A172 (cell line): ENCODE measurements at regions not wholly inside any gene's neighbourhood (a gene's known extent, or its start where the extent isn't known, plus 50 kb on each side); places are given as distances from the start of the nearest gene placed in this dataset.
"Not testable (repeated sequence)": the region's sequence is repeated elsewhere in the genome, so short reads cannot be mapped to it uniquely, and the experiment has no call there.

ENCODE experiments used
- DNase-seq: peaks from one replicate; pipeline ENCODE4 v3.0.0-alpha.2; 2015; ENCODE audit warnings: low spot score

DNA sequence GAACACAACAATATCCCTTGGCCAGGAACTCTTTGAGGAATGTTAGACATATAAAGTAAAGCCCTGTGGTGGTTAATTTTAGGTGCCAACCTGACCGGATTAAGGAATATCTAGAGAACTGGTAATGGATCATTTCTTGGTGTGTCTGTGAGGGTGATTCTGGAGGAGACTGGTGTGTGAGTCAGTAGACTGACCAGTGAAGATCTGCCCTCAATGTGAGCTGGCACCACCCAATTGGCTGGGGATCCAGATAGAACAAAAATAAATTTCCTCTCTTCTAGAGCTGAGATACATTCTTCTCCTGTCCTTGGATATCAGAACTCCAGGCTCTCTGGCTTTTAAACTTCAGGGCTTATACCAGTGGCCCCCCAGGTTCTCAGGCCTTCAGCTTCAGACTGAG is 56.2 kb upstream of the TNPO1 start:
- peak; percentile 45 for DNase-seq

DNA sequence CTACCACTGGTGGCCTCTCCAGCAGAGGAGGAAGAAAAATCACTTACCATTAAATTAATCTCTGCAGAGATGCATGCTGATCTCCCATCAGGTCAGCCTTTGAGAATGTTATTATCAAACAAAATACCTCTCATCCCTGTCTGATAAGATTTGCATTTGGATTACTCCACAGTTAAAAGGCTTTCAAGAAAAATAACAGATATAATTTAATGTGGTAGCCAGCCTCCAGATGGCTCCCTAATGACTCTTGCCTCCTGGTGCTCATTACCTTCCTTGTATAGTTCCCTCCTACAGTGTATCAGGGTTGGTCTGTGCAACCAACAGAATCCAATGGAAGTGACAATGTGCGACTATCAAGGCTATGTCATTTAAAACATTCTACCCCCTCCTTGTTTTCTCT is 63.6 kb upstream of the TNPO1 start:
- no peak for DNase-seq

DNA sequence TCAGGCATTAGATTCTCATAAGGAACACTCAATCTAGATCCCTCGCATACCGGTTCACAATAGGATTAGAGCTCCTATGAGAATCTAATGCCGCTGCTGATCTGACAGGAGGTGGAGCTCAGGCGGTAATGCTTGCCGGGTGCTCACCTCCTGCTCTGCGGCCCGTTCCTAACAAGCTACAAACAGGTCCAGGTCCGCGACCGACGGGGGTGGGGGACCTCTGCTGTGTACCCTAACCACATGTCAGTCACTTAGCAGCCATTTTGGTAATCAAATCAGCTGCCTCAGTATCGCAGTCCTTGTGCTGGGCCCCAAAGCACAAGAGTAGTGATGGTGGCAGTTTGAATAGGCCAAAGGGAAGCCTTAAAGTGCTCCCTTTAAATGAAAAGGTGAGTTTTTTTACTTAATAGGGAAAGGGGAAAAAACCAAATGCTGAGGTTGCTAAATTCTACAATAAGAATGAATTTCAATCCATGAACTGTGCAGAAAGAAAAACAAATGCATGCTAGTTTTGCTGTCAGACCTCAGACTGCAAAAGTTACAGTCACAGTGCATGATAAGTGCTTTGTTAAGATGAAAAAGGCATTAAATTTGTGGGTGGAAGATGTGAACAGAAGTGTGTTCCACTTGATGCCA is 67.0 kb upstream of the TNPO1 start:
- no peak for DNase-seq

DNA sequence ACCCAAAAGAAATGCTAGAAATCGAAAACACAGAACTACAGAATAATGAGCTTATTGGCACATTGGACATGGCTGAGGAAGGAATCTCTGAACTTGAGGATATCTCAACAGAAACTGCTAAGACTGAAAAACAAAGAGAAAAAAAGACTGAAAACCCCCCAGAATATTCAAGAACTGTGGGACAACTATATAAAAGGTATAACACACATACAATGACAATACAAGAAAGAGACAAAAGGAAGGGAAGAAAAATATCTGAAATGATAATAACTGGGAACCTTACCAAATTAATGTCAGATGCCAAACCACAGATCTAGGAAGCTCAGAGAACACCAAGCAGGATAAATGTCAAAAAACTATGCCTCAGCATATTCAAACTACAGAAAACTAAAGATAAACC is 68.6 kb upstream of the TNPO1 start:
- no peak for DNase-seq

DNA sequence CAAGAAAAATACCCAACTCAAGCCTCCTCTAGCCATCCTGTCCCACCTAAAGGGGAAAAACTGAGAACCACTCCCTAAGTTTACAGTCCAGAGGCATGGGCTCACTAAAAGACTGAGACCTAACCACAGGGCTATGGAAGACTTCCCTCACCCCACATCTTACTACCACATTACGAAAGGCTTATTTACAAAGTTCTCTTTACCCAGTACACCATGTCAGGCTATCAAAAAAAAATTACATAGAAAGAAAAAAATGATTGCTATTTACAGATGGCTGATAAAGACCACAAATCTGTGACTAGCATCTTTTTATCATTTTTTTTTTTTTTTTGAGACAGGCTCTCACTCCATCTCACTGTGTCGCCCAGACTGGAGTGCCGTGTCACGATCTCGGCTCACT is 69.7 kb upstream of the TNPO1 start:
- DNase-seq: no peak

DNA sequence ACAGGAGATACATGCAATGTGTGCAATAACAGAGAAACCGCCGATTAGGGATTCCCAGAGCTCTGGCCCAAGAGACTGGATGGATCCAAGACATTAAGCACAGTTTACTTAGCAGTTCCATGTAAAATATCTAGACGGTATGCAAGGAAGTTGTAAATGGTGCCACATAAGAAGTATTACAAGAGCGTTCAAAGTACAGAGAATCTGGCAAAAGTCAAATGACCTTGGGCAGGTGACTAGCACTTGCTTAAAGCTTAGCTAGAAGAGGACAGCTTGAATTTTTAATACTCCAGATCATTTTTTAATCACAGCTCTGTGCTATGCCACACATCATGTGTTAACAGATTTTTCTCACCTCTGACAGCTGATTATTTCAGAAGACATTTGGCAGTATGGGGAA is 72.3 kb upstream of the TNPO1 start:
- DNase-seq: no peak

DNA sequence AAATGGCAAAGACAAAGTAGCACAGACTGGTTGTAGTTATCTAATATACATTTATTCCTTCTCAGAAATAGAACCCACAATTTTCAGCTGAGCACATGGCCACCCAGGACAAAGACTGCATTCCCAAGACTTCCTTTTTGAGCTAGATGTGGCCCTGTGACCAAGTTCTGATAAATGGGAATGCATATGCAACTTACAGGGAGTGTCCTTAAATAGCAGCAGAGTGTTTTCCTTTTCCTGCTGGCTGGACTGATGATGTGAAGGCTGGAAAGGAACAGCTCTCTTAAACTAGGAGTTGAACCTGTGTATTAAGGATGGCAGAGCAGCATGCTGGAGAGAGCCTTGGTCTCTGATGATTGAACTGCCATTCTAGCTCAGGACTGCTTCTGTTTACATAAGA is 74.7 kb upstream of the TNPO1 start:
- no peak for DNase-seq

DNA sequence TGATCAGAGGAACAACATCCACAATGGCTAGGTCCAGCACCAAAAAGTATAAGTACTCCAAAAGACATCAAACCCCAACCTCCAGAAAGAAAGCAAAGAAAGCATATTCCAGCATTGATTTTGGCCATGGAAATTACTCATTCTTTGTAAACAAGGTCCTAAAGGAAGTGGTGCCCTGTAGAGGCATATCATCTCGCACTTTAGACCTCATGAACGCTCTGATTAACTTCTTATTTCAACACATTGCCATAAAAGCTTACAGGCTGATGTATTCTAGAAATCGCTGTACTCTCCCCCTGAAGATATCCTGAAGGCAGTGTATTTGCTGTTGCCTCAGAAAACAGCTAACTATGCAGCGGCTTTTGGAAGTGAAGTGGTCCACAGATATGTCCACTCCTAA is 82.7 kb upstream of the TNPO1 start:
- no peak for DNase-seq

DNA sequence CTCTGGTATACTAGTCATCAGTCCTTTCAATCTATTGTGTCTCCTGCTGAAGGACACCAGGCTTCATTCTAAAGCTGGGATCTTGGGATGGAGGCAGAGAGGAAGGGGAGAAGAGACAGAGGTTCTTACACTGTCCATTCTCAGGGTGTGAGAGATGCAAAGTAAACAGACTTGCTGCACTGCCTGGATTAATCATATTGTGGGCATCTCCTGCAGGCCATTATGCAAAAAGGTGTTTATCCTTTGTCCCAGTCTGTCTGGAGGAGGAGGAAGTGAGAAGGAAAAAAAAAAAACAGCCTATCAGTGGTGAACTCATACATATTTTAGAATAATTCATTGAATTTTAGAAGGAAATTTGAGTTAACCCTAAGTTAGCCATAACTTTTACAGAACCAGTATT is 92.9 kb upstream of the TNPO1 start:
- no peak for DNase-seq

DNA sequence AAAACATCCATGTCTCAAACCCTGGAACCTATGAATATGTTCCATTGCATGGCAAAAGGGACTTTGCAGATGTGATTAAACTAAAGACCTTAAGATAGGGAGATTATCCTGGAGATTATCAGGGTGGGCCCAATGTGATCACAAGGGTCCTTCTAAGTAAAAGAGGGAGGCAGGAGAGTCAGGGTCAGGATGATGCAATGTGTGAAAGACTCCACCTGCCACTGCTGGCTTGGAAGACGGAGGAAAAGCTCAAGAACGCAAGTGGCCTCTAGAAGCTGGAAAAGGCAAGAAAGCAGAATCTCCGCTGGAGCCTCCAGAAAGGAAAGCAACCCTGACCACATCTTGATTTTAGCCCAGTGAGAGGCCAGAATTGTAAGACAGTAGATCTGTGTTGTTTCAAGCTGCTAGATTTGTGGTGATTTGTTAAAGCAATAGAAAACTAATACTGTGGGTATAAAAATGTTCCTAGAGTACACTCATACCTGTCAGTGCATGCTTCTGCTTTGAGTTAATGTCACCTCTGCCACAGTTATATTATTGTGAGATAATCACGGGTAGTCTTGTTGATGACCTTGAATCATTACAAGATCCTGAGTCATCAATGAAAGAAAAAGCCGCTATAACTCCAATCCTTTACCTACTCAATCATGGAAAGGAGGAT is 93.5 kb upstream of the TNPO1 start:
- no peak for DNase-seq

DNA sequence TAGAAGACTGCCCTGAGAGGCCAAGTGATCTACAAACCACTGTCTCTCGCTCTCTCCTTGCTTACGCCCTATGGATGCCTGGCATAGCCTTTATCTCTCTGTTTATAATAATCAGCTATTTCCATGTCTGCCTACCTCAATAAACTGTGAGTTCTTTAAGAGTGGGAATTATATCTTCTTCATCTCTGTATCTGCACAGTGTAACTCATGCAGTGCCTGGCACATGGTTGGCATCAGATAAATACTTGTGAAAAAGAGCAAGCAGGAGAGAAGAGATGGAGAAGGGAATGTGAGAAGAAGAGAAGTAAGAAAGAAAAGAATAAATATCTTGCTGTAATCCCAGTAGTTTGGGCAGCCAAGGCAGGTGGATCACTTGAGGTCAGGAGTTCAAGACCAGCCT is 94.6 kb upstream of the TNPO1 start:
- DNase-seq: no peak

DNA sequence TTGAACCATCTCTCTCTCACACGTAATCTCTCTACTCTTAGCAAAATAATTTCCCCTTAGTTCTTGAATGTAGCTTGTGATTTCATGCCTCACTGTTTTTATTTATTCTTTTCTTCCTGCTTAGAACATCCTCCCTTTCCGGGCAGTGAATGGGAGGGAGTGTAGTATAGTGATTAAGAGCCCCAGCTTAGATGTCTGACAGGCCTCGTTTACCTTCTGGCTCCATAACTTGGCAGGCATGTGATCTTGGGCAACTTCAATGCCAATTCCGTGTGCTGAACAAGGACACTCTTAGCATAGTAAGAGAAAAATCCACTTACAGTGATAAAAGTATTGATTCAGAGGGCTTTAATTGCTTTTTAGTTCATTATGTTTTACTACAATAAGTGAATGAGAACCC is 96.3 kb upstream of the TNPO1 start:
- DNase-seq: no peak

DNA sequence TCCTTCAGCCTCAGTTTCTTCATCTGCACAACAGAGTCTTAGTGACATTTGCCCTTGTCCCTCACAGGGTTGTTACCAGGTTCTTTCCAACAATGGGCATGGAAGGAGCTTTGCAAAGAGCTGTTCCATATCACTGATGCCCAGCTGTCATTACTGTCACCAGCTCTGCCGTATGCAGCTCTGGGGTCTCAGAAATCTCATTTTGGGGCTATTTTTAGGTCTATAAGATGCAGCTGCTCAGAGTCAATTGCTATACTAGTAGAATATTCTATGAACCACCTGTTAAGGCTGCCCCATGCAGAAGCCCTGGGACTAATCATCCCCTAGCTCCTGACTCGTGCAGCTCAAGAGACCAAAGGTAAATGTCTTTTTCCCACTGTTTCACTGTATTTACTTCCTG is 105.1 kb upstream of the TNPO1 start:
- no peak for DNase-seq

DNA sequence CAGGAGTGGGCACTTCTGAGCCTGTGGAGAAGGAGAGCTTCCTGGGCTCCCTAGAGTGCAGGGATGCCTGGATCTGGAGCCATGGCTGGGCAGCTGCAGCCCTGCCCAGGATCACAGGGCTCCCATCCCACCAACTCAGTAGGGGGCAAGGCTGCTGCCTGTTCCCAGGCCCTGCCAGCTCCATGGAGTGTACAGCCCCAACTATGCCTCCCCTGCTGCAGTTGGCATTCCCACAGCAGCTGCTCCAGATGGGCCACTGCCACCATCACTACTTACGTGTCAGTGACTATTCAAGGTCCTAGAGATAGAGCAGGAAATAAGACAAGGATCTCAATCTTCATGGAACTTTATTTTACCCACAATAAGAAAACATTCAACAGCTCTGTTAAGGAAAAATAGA is 107.1 kb upstream of the TNPO1 start:
- no peak for DNase-seq

DNA sequence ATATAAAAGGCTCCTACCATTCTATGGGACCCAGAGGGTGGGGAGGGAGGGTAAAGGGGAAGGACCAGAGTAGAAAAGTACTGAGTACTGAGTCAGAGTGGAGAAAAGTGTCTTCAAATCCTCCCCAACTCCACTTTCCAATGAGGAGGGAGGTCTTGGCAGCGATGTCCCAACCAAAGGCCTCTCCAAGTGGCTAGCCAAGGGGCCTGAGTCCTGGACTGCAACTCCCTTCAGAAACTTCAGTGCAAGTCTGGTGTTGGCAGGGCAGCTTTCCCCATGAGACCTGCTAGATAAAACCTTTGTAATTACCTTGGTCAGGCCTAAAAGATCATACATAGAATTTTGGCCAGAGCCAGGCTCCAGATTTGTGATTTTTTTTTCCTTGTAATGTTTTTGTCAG is 111.3 kb upstream of the TNPO1 start:
- DNase-seq: no peak

DNA sequence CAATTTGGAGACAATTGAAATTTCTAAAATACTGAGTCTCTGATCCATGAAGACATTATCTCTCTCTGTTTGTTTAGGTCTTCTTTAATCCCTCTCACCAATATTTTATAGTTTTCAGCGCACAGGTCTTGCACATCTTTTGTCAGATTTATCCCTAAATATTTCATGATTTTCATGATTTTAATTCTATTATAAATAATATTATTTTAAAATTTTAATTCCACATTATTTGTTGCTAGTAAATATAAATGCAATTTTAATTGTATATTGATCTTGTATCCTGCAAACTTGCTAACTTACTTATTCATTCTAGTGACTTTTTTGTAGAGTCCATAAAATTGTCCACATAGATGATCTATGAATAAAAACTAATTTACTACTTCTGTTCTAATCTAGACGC is 112.6 kb upstream of the TNPO1 start:
- no peak for DNase-seq

DNA sequence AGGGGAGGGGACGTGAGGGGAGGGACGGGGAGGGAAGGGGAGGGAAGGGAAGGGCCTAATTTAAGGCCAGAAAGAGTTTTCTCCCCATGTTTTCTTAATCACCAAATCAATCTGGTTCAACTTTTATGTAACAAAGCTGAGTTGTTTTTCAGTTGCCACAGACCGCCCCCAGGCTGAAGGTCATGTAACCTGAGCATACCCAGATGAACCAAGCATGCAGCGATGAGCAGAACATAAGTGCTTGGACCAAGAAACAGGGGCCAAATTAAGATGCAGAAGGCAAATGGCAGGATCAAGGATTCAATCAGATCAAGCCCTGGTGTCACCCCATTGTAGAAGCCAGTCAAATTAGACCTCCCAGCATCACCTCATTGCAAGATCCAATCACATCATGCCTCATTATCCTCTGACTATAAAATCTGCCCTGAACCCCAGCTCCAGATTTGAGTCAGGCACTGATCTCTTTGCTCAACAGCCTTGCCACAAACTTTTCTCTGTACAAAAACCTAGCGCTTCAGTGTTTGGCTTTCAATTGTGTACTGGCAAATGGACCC is 113.5 kb upstream of the TNPO1 start:
- DNase-seq: no peak

DNA sequence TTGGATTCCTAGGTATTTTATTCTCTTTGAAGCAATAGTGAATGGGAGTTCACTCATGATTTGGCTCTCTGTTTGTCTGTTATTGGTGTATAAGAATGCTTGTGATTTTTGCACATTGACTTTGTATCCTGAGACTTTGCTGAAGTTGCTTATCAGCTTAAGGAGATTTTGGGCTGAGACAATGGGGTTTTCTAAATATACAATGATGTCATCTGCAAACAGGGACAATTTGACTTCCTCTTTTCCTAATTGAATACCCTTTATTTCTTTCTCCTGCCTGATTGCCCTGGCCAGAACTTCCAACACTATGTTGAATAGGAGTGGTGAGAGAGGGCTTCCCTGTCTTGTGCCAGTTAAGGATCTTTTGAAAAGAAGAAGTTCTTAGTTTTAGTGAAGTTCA is 114.4 kb upstream of the TNPO1 start:
- DNase-seq: not testable (repeated sequence)

DNA sequence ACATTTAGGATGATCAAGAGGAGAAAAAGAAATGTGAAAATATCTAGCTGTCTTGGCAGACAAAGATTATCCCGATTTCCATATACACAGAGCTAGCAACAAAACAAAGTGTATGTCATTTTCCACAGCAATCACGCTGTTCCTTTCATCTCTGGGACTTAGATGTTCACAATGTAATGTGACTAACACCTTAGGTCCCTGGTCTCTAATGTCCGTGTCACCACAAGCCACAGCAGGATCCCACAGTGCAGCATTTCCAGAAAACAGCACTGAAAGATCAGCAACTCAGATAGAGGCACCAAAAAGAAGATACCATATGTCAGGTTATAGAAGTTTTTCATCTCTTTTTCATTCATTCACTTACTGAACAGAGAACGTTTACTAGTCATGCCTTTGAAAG is 118.0 kb upstream of the TNPO1 start:
- DNase-seq: no peak

DNA sequence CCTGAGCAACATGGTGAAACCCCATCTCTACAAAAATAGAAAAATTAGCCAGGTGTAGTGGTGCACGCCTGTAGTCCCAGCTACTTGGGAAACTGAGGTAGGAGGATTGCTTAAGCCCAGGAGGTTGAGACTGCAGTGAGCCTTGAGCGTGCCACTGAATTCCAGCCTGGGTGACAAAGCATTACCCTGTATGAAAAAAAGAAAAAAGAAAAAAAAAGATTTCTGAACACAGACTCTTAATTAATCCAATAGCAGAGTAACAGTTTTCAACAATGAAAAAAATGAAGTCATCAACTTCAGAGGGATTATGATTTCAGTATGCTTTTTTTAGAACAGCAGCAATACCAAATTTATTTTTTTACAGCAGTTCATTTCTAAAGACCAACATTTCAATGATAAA is 118.8 kb upstream of the TNPO1 start:
- no peak for DNase-seq

DNA sequence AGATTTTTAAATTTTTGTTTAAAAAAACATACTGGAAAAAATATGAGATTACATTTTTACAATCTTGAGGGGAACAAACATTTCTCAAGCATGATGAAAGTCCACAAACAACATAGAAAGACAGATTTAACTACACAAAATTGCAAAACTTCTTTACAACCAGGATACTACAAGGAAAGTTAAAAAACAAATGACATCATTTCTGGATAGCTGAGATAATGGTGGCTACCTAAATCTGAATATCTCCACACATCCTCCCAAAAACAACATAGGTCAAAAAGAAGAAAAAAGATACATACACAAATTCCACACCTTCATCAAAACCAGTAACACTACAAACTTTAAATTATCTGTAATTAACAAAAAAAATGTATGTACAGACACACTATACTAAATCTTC is 120.8 kb upstream of the TNPO1 start:
- DNase-seq: no peak

DNA sequence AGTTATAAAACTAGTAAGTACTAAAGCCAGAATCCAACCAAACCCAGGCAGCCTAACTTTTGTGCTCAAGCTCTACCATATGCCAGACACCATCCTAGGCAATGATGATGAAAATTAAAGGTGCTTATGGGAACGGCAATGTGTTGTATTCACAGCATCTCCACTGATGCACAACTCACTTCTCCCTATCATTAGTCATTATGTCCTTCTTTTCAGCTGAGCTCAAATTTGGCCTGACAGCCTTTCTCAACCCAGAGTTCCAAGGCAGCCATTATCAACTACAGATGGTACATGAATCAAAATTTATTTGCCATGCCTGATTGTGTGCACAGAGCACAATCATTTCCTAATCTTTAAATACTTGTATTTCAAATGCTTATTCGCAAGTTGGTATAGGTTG is 121.6 kb upstream of the TNPO1 start:
- no peak for DNase-seq

DNA sequence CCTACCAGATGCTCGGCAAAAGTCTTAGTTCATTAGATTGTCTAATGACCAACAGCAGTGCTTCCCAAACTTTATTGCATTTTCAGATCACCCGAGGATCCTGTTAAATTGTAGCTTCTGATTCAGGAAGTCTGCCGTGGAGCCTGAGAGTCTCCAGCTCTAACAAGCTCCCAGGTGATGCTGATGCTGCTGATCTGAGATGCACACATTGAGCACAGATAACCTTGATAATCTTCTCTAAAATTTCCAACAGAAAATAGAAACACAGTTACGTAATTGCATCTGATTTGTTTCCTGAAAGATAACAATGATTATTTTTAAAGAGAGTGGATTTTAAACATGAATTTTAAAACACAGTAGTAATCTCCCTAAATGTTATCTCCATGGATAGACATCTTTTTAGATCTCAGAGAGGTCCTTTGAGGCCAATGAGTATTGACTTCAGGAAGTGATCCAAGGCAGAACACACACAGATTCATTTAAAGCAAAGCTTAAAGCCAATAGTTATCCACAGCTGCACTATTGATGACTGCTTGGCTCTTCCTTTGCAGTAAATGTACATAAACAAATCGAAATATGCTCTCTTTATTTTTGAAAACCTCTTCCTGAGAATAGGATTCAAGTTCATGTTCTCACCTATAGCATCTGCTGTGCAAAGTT is 122.8 kb upstream of the TNPO1 start:
- DNase-seq: no peak
